Muscle layer of duodenum (tissue), 2 donors: ENCODE measurements at regions not wholly inside any gene's neighbourhood (a gene's known extent, or its start where the extent isn't known, plus 50 kb on each side); places are given as distances from the start of the nearest gene placed in this dataset.
"Not testable (repeated sequence)": the region's sequence is repeated elsewhere in the genome, so short reads cannot be mapped to it uniquely, and the experiment has no call there.

Experiments
- H3K27ac ChIP-seq: one replicate; pipeline ENCODE4 v1.7.0; 2013; ENCODE audit warnings: mild to moderate bottlenecking, low read length
- H3K27me3 ChIP-seq: one replicate; pipeline ENCODE4 v1.7.0; 2013; ENCODE audit warnings: low read depth, mild to moderate bottlenecking, control low read depth, low read length
- H3K36me3 ChIP-seq, 2 donors: one replicate each; pipeline ENCODE4 v1.7.0; 2013; ENCODE audit warnings: low read length in 2 of 2, control low read depth in 1 of 2, mild to moderate bottlenecking in 1 of 2; ENCODE audit not compliant: insufficient read depth in 2 of 2, control insufficient read depth in 1 of 2
- H3K4me1 ChIP-seq, 2 donors: one replicate each; pipeline ENCODE4 v1.7.0; 2013; ENCODE audit warnings: low read length in 2 of 2, mild to moderate bottlenecking in 2 of 2, control low read depth in 1 of 2, moderate library complexity in 1 of 2; ENCODE audit not compliant: insufficient read depth in 2 of 2, control insufficient read depth in 1 of 2
- H3K4me3 ChIP-seq, 2 donors: one replicate each; pipeline ENCODE4 v1.7.0; 2013; ENCODE audit warnings: low read length in 2 of 2, low read depth in 1 of 2, mild to moderate bottlenecking in 1 of 2
- H3K9me3 ChIP-seq, 2 donors: one replicate each; pipeline ENCODE4 v1.7.0; 2013; ENCODE audit warnings: low read length in 2 of 2, control low read depth in 1 of 2, mild to moderate bottlenecking in 1 of 2; ENCODE audit not compliant: control insufficient read depth in 1 of 2
- donor health status: healthy.

DNA sequence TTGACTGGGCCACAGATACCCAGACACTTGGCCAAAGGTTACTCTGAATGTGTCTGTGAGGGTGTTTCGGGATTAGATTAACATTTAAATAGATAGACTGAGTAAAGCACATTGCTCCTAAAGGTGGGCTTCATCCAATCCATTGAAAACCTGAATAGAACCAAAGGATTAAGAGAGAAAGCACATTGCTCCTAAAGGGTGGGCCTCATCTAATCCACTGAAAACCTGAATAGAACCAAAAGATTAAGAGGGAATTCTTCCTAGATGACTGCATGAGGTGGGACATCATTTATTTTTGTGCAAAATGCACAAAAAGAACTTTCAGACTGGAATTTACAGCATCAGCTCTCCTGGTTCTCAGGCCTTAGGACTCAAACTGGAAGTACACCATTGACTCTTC, 351.2 kb upstream of the PCDH10 start:
- Histone ChIP-seq H3K9me3 (no peaks in the 10 kb centered on the region), H3K4me1 (no peaks in the 10 kb centered on the region), H3K27ac (no peak overlapping the region), H3K36me3 (no peaks in the 10 kb centered on the region), H3K4me3 (no peak overlapping the region), H3K27me3 (no peaks in the 10 kb centered on the region)

DNA sequence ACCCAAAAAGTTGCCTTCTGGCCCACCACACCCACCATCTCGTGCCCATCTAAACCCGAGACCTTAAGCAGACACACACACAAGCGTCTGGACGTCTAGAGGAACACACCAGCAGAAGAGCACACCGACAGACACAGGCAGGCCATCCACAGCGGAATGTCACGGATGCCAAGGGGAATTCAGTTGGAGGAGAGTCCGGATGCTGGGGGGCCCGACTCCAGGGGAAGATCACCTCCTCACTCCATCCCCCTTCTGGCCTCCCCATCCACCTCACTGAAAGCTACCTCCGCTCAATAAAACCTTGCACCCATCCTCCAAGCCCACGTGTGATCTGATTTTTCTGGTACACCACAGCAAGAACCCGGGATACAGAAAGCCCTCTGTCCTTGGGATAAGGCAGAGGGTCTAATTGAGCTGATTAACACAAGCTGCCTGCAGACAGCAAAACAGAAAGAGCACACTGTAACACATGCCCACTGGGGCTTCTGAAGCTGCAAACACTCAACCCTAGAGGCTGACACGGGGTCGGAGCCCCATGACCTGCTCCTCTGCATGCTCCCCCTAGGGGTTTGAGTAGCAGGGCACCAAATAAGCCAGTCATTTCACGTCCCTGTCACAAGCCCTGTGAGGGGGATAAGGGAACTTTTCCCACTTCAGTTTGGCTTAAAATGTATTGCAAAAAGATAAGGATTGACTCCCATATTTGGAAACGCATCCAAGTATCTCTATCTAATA, 339.6 kb upstream of the PCDH10 start:
- H3K4me1 ChIP-seq: no peaks in the 10 kb centered on the region
- H3K36me3 ChIP-seq: no peaks in the 10 kb centered on the region
- no peak overlapping the region for H3K27ac ChIP-seq
- no peaks in the 10 kb centered on the region for H3K9me3 ChIP-seq
- H3K27me3 ChIP-seq: no peaks in the 10 kb centered on the region
- no peak overlapping the region for H3K4me3 ChIP-seq

DNA sequence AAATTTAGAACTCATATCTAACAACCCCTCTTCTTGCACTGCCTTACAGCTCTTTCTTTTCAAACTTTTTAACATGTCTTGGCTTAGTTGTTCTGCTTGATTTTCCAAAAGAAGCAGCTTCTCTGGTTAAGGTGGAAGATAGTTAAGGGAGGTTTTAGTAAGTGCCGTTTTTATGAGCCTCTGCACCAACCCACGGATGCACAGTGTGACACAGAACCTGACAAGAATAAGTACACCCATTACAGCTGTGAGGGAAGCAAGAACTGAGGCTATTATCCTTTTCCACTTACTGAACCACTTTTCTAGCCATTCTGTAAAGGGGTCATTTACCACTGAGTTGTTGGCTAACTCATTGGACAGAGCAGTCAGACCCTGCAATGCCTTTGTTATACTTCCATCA, 336.0 kb upstream of the PCDH10 start:
- not testable (repeated sequence) for H3K36me3 ChIP-seq, H3K4me1 ChIP-seq, H3K9me3 ChIP-seq, H3K4me3 ChIP-seq, H3K27me3 ChIP-seq, H3K27ac ChIP-seq

DNA sequence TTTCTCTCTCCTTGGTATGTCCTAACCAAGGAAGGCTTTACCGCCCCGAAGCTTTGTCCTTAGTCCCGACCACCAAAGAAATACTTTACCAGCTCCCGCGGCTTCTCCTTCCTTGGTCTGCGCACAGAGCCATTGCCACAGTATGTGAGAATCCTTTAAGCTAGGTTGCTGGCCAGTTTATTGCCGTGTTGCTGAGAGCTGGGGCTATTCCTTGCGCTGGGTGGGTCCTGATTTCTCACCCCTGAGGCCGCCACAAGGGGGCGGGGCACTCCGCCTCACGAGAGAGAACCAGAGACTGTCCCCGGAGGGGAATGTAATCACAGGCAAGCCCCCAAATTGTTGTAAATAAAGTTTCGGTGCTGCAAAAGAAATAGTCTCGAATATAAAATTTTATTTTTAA, 331.0 kb upstream of the PCDH10 start:
- no peaks in the 10 kb centered on the region for H3K9me3 ChIP-seq
- H3K4me3 ChIP-seq: no peak overlapping the region
- H3K27ac ChIP-seq: no peak overlapping the region
- H3K36me3 ChIP-seq: no peaks in the 10 kb centered on the region
- no peaks in the 10 kb centered on the region for H3K4me1 ChIP-seq
- H3K27me3 ChIP-seq: no peaks in the 10 kb centered on the region

DNA sequence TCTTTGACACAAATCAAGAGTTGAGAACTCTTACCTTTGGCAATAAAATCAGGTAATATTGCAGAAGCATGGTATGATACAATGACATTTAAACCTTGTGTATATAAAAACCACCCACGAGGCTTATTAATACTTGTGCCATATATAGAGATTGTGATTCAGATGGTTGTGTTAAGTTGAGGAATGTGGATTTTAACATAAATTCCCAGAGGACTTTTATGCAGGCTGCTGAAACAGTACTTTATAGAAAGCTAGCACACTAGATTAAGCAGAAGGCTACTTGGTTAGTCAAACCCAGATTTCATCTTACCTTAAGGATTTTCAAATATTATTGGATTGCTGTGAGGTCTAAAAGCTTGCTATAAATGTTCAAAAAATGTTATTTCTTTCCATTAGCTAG, 325.7 kb upstream of the PCDH10 start:
- H3K9me3 ChIP-seq: no peaks in the 10 kb centered on the region
- no peak overlapping the region for H3K27ac ChIP-seq
- no peaks in the 10 kb centered on the region for H3K36me3 ChIP-seq
- H3K27me3 ChIP-seq: no peaks in the 10 kb centered on the region
- H3K4me3 ChIP-seq: no peak overlapping the region
- H3K4me1 ChIP-seq: no peaks in the 10 kb centered on the region

DNA sequence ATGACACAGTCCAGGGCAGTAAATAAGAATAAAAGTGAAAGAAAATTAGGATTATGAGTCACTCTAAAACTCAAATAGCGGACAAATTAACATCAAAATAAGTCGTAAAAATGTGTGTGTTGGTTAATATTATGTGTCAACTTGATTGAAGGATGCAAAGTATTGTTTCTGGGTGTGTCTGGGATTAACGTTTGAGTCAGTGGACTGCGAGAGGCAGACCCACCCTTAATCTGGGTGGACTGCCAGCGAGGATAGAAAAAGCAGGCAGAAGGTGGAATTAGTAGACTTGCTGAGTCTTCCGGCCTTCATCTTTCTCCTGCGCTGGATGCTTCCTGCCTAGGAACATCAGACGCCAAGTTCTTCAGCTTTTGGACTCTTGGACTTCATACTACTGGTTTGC, 324.3 kb upstream of the PCDH10 start:
- Histone ChIP-seq H3K4me1 (no peaks in the 10 kb centered on the region), H3K9me3 (no peaks in the 10 kb centered on the region), H3K27me3 (no peaks in the 10 kb centered on the region), H3K4me3 (no peak overlapping the region), H3K36me3 (no peaks in the 10 kb centered on the region), H3K27ac (no peak overlapping the region)

DNA sequence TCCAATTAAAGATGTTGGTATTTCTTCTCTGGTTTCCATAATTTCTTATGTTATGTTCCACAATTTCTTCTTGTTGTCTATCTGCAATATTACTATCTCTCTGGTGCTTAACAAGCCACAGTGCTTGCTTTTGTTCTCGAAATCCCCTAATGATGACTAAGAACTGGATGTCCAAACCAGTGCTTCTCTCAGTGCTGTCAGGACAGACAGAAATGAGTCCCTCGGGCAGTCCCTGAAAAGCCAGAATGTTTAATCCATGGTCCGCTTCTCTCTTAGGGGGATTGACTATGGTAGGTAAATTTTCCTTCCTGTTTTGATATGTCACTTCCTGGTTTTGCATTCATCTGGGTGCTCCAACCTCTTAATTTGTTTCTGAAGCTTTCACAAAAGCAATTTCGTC, 321.6 kb upstream of the PCDH10 start:
- Histone ChIP-seq H3K9me3 (no peaks in the 10 kb centered on the region), H3K36me3 (no peaks in the 10 kb centered on the region), H3K27ac (no peak overlapping the region), H3K4me3 (no peak overlapping the region), H3K4me1 (no peaks in the 10 kb centered on the region), H3K27me3 (no peaks in the 10 kb centered on the region)

DNA sequence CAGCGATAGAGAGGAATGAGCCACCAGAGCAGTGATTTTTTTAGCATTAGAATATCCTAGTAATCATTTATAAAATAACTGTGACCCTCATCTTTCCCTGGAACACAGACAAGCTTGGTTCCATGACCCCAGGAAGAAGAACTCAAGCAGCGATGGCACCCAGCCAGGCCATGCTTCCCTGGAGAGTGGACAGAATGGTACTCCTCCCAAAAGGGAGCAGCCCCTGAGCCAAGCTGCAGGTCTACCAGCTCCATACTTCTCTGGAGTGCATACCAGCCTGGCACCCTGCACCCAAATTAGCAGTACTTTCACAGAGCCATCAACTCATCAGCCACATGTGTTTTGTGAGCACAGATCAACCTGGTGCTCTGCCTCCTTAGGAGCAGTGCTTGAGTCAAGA, 310.9 kb upstream of the PCDH10 start:
- H3K27me3 ChIP-seq: no peaks in the 10 kb centered on the region
- H3K36me3 ChIP-seq: no peaks in the 10 kb centered on the region
- H3K27ac ChIP-seq: no peak overlapping the region
- H3K4me1 ChIP-seq: no peaks in the 10 kb centered on the region
- H3K4me3 ChIP-seq: no peak overlapping the region
- peaks cover 0 to 13% of the 10 kb centered on the region in 2 donors for H3K9me3 ChIP-seq

DNA sequence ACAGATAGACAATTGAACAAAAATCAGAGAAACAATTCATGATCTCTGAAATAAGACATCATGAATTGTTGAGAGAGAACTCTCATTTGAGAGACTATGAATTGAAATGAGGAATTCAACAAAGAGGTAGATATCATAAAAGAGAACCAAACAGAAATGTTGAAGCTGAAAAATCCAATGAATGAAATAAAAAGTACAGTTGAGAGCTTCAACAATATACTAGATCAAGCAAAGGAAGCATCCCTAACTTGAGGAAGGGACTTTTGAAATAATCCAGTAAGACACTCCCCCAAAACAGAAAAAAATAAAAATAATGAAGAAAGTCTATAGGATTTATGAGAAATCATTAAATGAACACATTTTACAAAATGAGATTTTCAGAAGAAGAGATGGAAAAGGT, 310.0 kb upstream of the PCDH10 start:
- H3K4me1 ChIP-seq: no peaks in the 10 kb centered on the region
- H3K27ac ChIP-seq: no peak overlapping the region
- peaks cover 0 to 13% of the 10 kb centered on the region in 2 donors for H3K9me3 ChIP-seq
- H3K4me3 ChIP-seq: no peak overlapping the region
- no peaks in the 10 kb centered on the region for H3K36me3 ChIP-seq
- no peaks in the 10 kb centered on the region for H3K27me3 ChIP-seq

DNA sequence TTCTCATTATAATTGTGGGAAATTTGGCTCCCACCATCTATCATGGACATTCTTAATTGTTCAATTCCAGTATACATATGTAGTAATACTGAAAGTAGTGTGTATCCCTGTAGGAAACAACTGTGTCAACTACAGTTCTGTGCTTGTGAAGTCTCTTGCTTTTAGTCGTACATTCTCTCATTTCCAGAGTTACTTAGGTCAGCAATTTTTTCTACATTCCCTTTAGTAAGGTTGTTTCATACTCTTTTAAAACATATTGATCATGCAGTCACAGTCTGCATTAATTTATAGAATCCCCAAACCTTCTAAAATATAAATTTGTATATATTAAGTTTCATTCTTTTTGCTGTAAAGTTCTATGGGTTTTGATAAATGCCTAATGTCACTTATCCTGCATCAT, 289.2 kb upstream of the PCDH10 start:
- Histone ChIP-seq H3K4me1 (no peaks in the 10 kb centered on the region), H3K4me3 (no peak overlapping the region), H3K27me3 (no peaks in the 10 kb centered on the region), H3K9me3 (no peaks in the 10 kb centered on the region), H3K27ac (no peak overlapping the region), H3K36me3 (no peaks in the 10 kb centered on the region)

DNA sequence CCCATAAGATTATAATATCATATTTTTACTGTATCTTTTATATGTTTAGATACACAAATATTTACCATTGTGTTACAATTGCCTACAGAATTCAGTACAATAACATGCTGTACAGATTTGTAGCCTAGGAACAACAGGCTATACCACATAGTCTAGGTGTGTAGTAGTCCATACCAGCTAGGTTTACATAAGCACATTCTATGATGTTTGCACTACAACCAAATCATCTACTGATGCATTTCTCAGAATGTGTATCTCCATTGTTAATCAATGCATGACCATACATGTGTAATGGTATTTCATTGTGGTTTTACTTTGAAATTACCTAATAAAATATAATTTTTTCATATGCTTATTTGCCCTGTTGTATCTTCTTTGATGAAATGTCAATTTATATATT, 288.1 kb upstream of the PCDH10 start:
- no peak overlapping the region for H3K27ac ChIP-seq
- no peak overlapping the region for H3K4me3 ChIP-seq
- H3K27me3 ChIP-seq: no peaks in the 10 kb centered on the region
- no peaks in the 10 kb centered on the region for H3K4me1 ChIP-seq
- H3K36me3 ChIP-seq: no peaks in the 10 kb centered on the region
- H3K9me3 ChIP-seq: no peaks in the 10 kb centered on the region

DNA sequence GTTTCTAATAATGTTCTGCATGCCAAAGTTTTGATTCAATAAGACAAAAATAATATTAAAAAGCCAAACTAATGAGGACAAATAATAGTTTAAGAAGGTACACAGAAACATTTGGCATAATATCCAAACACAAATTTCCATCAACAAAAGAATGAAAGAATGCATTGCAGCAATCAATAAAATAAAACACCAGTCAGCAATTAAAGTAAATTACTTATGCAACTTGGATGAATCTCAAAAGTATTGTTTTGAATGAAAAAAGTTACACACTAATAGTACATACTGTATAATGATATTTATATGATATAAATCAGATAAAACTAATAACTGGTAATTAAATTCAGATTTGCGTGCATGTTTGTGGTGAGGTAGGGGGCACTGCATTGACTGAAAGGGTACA, 285.5 kb upstream of the PCDH10 start:
- H3K4me1 ChIP-seq: no peaks in the 10 kb centered on the region
- no peaks in the 10 kb centered on the region for H3K9me3 ChIP-seq
- no peak overlapping the region for H3K27ac ChIP-seq
- H3K36me3 ChIP-seq: no peaks in the 10 kb centered on the region
- H3K27me3 ChIP-seq: no peaks in the 10 kb centered on the region
- H3K4me3 ChIP-seq: no peak overlapping the region
